ENCODE measurements at regions not wholly inside any gene's neighbourhood (a gene's known extent, or its start where the extent isn't known, plus 50 kb on each side); places are given as distances from the start of the nearest gene placed in this dataset.

DNA sequence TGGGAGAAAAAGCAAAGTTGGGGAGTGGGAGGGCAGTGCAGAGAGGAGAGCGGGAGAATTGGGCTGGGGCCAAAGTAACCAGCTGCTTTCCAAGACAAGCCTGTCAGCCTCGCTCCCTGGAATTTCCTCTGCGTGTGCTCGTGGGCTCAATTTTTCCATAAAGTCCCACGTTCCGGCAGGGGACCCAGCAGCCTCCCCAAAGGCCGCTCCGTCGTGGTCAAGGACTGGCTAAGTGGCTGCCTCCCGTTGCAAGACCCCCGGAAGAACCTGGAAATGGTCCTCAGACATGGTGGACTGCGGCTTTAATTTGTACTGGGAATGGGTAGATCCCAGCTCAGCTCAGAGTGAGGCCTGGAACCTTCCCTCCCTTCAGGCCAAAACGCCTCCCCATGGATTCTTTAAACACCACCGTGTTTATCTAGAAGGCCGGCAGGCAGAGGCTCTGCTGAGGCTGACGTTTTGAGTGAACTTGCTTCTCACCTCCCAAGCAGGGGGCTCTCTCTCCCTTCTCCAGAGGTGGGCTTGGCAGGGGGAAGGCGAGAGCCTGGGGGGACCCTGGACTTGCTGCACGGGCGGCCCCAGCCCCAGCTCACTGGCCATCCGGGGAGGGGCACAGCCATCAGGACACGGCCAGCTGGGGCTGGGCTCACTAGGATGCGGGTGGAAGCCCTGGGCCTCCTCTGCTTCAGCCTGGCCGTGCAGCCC is 190.0 kb downstream of the C16orf95 start:
- Mint-ChIP-seq H3K4me3 (ENCODE audit: unreplicated experiment) (peak overlapping the region; percentile 58), H3K36me3 (ENCODE audit: low read depth) (peaks cover 5% of the 10 kb centered on the region), H3K9me3 (ENCODE audit: low read depth) (peaks cover 19% of the 10 kb centered on the region), H3K27ac (ENCODE audit: unreplicated experiment) (peak overlapping the region; percentile 96), H3K4me1 (ENCODE audit: low read depth) (peaks cover 64% of the 10 kb centered on the region), H3K27me3 (ENCODE audit: low read depth) (no peaks in the 10 kb centered on the region)
- TF ChIP-seq, protein P1, sequence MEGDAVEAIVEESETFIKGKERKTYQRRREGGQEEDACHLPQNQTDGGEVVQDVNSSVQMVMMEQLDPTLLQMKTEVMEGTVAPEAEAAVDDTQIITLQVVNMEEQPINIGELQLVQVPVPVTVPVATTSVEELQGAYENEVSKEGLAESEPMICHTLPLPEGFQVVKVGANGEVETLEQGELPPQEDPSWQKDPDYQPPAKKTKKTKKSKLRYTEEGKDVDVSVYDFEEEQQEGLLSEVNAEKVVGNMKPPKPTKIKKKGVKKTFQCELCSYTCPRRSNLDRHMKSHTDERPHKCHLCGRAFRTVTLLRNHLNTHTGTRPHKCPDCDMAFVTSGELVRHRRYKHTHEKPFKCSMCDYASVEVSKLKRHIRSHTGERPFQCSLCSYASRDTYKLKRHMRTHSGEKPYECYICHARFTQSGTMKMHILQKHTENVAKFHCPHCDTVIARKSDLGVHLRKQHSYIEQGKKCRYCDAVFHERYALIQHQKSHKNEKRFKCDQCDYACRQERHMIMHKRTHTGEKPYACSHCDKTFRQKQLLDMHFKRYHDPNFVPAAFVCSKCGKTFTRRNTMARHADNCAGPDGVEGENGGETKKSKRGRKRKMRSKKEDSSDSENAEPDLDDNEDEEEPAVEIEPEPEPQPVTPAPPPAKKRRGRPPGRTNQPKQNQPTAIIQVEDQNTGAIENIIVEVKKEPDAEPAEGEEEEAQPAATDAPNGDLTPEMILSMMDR (IDR thresholded peaks at IDR 0.05), result peak; percentile 47
- no peak for DNase-seq (ENCODE audit: low spot score)

DNA sequence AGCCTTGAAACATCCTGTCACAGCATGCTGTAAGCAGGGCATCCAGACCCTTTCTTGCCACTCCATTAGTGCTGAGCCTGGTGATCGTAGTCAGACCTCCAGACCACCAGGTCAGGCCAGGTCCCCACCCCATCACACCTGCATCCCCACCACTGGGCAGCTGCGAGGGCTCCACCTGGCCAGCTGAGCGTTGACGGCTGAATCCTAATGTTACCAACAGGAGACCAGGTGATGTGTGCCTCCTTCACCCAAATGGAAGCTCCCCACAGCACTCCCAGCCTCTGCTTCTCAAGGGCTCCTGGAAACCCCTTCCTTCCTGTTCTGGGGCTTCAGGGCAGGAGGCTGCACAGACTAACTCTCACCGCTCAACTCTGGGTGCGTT is 189.4 kb downstream of the C16orf95 start:
- Mint-ChIP-seq H3K9me3 (ENCODE audit: low read depth) (peaks cover 19% of the 10 kb centered on the region), H3K27ac (ENCODE audit: unreplicated experiment) (peak overlapping the region; percentile 96)
- DNase-seq (ENCODE audit: low spot score), result no peak

DNA sequence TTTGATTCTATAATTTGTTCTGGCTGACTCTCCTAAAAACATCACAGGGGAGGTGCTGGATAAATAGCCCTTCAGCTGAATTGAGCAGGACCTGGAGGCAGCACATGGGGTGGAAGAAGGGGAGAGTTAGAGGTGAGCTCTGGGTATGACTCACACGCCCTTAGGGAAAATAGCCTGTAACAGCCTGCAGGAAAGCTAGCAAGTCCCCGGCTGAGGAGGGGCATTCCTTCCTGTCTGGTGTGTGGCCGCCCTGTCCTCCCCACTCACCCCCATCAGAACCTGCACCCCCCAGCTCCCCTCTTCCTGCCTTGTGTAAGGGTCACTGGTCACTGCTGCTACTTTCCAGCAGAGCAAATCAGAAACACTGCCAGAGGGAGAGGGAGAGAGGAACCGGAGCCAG is 187.4 kb downstream of the C16orf95 start:
- peak overlapping the region; percentile 73 for H3K27ac Mint-ChIP-seq (ENCODE audit: unreplicated experiment)
- peaks cover 81% of the 10 kb centered on the region for H3K4me1 Mint-ChIP-seq (ENCODE audit: low read depth)
- TF ChIP-seq, protein P1 (IDR thresholded peaks at IDR 0.05), result no peak
- peak; percentile 79 for DNase-seq (ENCODE audit: low spot score)
- no peaks in the 10 kb centered on the region for H3K27me3 Mint-ChIP-seq (ENCODE audit: low read depth)
- peaks cover 13% of the 10 kb centered on the region for H3K9me3 Mint-ChIP-seq (ENCODE audit: low read depth)
- H3K4me3 Mint-ChIP-seq (ENCODE audit: unreplicated experiment), result peak overlapping the region; percentile 32
- peaks cover 3% of the 10 kb centered on the region for H3K36me3 Mint-ChIP-seq (ENCODE audit: low read depth)

More for the DNA sequence above, 189.4 kb downstream of the C16orf95 start:
- TF ChIP-seq, protein P1 (IDR thresholded peaks at IDR 0.05), result no peak
- Mint-ChIP-seq H3K27me3 (ENCODE audit: low read depth) (no peaks in the 10 kb centered on the region), H3K36me3 (ENCODE audit: low read depth) (peaks cover 5% of the 10 kb centered on the region), H3K4me1 (ENCODE audit: low read depth) (peaks cover 70% of the 10 kb centered on the region), H3K4me3 (ENCODE audit: unreplicated experiment) (no peak overlapping the region)

DNA sequence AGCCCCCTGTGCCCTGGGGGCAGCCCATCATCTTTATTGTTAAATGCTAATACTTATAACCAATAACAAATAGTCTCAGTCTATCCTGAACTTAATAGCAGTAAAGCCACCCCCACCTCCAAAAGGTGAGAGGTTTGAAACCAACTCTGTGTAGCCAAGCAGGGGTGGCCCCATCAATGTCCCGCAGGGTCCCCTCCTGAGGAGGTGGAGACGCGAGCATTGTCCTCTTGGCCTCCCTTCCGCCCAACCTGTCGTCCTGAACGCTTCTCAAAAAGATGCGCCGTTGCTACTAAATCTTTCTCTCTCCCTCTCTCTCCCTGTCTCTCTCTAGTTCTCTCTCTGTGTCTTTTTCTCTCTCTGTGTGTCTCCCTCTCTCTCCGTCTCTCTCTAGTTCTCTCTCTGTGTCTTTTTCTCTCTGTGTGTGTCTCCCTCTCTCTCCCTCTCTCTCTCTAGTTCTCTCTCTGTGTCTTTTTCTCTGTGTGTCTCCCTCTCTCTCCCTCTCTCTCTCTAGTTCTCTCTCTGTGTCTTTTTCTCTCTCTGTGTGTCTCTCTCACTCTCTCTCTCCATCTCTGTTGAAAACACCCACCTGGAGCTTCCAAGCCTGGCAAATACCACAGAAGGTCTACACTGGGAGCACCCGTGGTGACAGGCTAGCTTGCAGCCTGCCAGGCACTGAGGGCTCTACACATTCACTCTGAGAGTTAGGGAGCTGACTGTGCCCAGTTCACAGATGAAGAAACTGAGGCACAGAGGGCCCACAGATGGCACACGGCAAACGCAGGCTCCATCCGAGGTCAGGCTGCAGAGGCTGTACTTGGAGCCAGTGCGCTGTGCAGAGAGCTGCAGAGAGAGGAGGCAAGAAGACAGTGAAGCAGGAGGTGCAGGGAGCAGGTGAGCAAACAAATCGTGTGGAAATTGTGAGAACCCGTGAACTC is 185.9 kb downstream of the C16orf95 start:
- TF ChIP-seq, protein P1 (IDR thresholded peaks at IDR 0.05), result no peak
- Mint-ChIP-seq H3K4me1 (ENCODE audit: low read depth) (peaks cover 81% of the 10 kb centered on the region), H3K9me3 (ENCODE audit: low read depth) (peaks cover 13% of the 10 kb centered on the region), H3K36me3 (ENCODE audit: low read depth) (peaks cover 5% of the 10 kb centered on the region), H3K27me3 (ENCODE audit: low read depth) (no peaks in the 10 kb centered on the region), H3K27ac (ENCODE audit: unreplicated experiment) (peak overlapping the region; percentile 10), H3K4me3 (ENCODE audit: unreplicated experiment) (no peak overlapping the region)
- DNase-seq (ENCODE audit: low spot score), result peak; percentile 27

DNA sequence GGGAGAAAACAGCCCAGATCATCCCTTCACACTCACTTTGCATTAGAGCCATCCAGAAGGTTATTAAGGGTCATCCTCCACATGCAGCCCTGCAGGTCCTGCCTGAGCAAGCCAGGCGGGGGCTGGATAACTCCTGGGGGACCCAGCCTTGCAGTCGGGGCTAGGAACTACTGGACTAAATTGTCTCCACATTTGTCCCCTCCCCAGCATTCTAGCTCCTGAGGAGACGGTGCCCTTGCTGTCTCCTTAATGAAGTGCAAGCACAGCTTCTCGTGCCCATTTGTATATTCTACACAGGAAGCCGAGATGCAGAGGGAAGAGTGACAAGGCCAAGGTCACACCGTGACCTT is 185.2 kb downstream of the C16orf95 start:
- Mint-ChIP-seq H3K36me3 (ENCODE audit: low read depth) (peaks cover 8% of the 10 kb centered on the region), H3K4me1 (ENCODE audit: low read depth) (peaks cover 74% of the 10 kb centered on the region), H3K27me3 (ENCODE audit: low read depth) (no peaks in the 10 kb centered on the region), H3K4me3 (ENCODE audit: unreplicated experiment) (no peak overlapping the region), H3K27ac (ENCODE audit: unreplicated experiment) (peak overlapping the region; percentile 17), H3K9me3 (ENCODE audit: low read depth) (peaks cover 16% of the 10 kb centered on the region)
- TF ChIP-seq, protein P1 (IDR thresholded peaks at IDR 0.05), result no peak
- no peak for DNase-seq (ENCODE audit: low spot score)
